ENCODE measurements at regions not wholly inside any gene's neighbourhood (a gene's known extent, or its start where the extent isn't known, plus 50 kb on each side); places are given as distances from the start of the nearest gene placed in this dataset.

DNA sequence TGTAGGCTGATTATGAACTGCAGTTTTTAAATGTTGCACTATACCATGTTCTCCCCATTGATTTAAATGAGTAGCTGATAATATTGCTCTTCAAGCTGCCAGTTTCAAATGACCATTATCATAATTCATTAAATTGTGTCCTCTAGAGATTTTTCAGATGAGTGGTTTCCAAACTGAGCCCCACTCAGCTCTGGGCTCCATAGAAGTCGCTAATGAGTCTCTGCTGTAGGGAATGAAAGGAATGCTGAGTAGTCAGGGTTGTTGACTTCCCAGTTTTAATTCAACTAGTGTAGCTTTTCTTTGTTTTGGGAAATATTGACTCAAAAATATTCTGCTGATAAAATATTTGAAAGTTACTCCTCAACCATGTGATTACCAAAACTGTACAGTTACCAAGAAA lies 1081.1 kb downstream of the ARAP2 start:
- no peak for TF ChIP-seq GATA2 (IDR thresholded peaks at IDR 0.05; ENCODE audit: low read depth, low read length)
- no peak for TF ChIP-seq GATA3 (IDR thresholded peaks at IDR 0.05; ENCODE audit: low read depth, low read length)

Data from SH-SY5Y (cell line).